HL-60 (cell line): ENCODE measurements at regions not wholly inside any gene's neighbourhood (a gene's known extent, or its start where the extent isn't known, plus 50 kb on each side); places are given as distances from the start of the nearest gene placed in this dataset.

Experiments
- CTCF ChIP-seq: IDR thresholded peaks from one replicate; pipeline ENCODE4 v1.5.1; 2011; ENCODE audit warnings: low read length, control low read depth, inconsistent platforms; ENCODE audit not compliant: insufficient read depth
- GABPA ChIP-seq: IDR thresholded peaks from 2 replicates; pipeline ENCODE4 v1.6.1; 2012; ENCODE audit warnings: low read depth
- POLR2AphosphoS5 ChIP-seq: IDR thresholded peaks from 2 replicates; pipeline ENCODE4 v1.6.1; 2012; ENCODE audit warnings: low read depth
- REST ChIP-seq: IDR thresholded peaks from 2 replicates; pipeline ENCODE4 v1.6.1; 2012; ENCODE audit warnings: low read depth; ENCODE audit not compliant: insufficient replicate concordance
- SPI1 ChIP-seq: IDR thresholded peaks from 2 replicates; pipeline ENCODE4 v1.6.1; 2012; ENCODE audit warnings: low read depth, mild to moderate bottlenecking, borderline replicate concordance

- TF ChIP-seq REST, result no peak
- TF ChIP-seq GABPA, result no peak
- TF ChIP-seq CTCF, result no peak
- TF ChIP-seq POLR2AphosphoS5, result no peak
- TF ChIP-seq SPI1, result no peak
Measured at GRCh38 chr3:111373861-111374260, 168.1 kb upstream of the CD96 start.
